Esophagus muscularis mucosa (tissue), 3 donors: ENCODE measurements at regions not wholly inside any gene's neighbourhood (a gene's known extent, or its start where the extent isn't known, plus 50 kb on each side); places are given as distances from the start of the nearest gene placed in this dataset.

Source experiments
- POLR2A ChIP-seq: fragments of 450-650 bp; IDR thresholded peaks from one replicate; pipeline ENCODE4 v1.6.1; 2017; ENCODE audit warnings: antibody characterized with exemption, moderate library complexity, mild to moderate bottlenecking, low read depth
- TF ChIP-seq, protein P1 (sequence below), 3 experiments: fragments of 200-600 bp in 2 of 3; fragments of 450-650 bp in 1 of 3; sonication (generic) in 2 of 3; IDR thresholded peaks; one replicate each; pipeline ENCODE4 v1.5.1; 2017 to 2019; ENCODE audit warnings: antibody characterized with exemption in 3 of 3, mild to moderate bottlenecking in 2 of 3, moderate library complexity in 1 of 3

DNA sequence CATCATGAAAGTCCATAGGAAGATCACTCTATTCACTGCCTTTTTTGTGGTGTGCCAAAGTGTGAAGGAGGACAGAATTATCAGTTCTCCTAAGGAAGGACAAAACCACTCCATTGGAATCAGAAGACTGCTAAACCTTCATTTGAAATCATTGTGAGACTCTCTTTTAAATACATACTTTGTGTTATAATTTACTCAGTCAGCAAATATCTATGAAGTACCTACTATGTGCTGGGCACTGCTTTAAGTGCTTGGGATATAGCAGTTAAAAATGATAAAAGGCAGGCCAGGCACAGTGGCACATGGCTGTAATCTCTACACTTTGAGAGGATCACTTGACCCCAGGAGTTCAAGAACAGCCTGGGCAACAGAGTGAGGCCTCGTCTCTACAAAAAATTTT lies 692.3 kb downstream of the DSC3 start:
- no peak for TF ChIP-seq POLR2A
- TF ChIP-seq, protein P1, sequence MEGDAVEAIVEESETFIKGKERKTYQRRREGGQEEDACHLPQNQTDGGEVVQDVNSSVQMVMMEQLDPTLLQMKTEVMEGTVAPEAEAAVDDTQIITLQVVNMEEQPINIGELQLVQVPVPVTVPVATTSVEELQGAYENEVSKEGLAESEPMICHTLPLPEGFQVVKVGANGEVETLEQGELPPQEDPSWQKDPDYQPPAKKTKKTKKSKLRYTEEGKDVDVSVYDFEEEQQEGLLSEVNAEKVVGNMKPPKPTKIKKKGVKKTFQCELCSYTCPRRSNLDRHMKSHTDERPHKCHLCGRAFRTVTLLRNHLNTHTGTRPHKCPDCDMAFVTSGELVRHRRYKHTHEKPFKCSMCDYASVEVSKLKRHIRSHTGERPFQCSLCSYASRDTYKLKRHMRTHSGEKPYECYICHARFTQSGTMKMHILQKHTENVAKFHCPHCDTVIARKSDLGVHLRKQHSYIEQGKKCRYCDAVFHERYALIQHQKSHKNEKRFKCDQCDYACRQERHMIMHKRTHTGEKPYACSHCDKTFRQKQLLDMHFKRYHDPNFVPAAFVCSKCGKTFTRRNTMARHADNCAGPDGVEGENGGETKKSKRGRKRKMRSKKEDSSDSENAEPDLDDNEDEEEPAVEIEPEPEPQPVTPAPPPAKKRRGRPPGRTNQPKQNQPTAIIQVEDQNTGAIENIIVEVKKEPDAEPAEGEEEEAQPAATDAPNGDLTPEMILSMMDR (IDR thresholded peaks at IDR 0.05): no peak
